Lower leg skin (tissue), 4 donors: ENCODE measurements at regions not wholly inside any gene's neighbourhood (a gene's known extent, or its start where the extent isn't known, plus 50 kb on each side); places are given as distances from the start of the nearest gene placed in this dataset.

Experiments
- DNase-seq, 2 donors: peaks; one replicate each; pipeline ENCODE4 v3.0.0-alpha.2; 2019; ENCODE audit warnings: low spot score in 2 of 2
- H3K4me3 ChIP-seq: fragments of 200-600 bp; sonication (generic); 2 replicates; pipeline ENCODE4 v1.5.1; 2017; ENCODE audit warnings: mild to moderate bottlenecking, low read depth; ENCODE audit not compliant: poor library complexity, severe bottlenecking
- CTCF ChIP-seq, 3 donors: fragments of 450-650 bp; IDR thresholded peaks; one replicate each; pipeline ENCODE4 v1.5.1; 2016; ENCODE audit warnings: antibody characterized with exemption in 3 of 3, mild to moderate bottlenecking in 3 of 3, moderate library complexity in 2 of 3
- POLR2A ChIP-seq, 2 donors: fragments of 450-650 bp; IDR thresholded peaks; one replicate each; pipeline ENCODE4 v1.6.1; 2016 to 2017; ENCODE audit warnings: antibody characterized with exemption in 2 of 2, mild to moderate bottlenecking in 1 of 2, moderate library complexity in 1 of 2
- WGBS, 2 donors: methylation state at CpG; one replicate each; pipeline ENCODE4 v1.1.5; 2018; 5-methylcytosine and 5-hydroxymethylcytosine counted together
- intact Hi-C: fragments of 100-400 bp; cut with DNase I; formaldehyde crosslinking; loops from one replicate; pipeline ENCODE4 v1.15.0; 2023; ENCODE audit warnings: low total_unique reads

- intact Hi-C loops: no loop called here
- H3K4me3 ChIP-seq: no peak overlapping the region
- no peak for TF ChIP-seq CTCF (IDR thresholded peaks at IDR 0.05)
- TF ChIP-seq POLR2A (IDR thresholded peaks at IDR 0.05): no peak
- DNase-seq: no peak
- 78 to 96% methylated on average over 9 of the region's 9 CpGs for WGBS, 2 donors
These were observed 315.0 kb upstream of the TFPI start for GRCh38 chr2:187869195-187869594.

GRCh38 chr2:187871506-187871905 is 317.3 kb upstream of the TFPI start:
- intact Hi-C loops: no loop called here
- TF ChIP-seq POLR2A (IDR thresholded peaks at IDR 0.05) (no peak), CTCF (IDR thresholded peaks at IDR 0.05) (no peak)
- WGBS, 2 donors: 88 to 91% methylated on average over 3 of the region's 3 CpGs
- DNase-seq: no peak
- no peak overlapping the region for H3K4me3 ChIP-seq

GRCh38 chr2:187873132-187873531 is 318.9 kb upstream of the TFPI start:
- 84 to 88% methylated on average over 2 of the region's 2 CpGs for WGBS, 2 donors
- intact Hi-C loops: no loop called here
- no peak for DNase-seq
- TF ChIP-seq CTCF (IDR thresholded peaks at IDR 0.05): no peak
- no peak for TF ChIP-seq POLR2A (IDR thresholded peaks at IDR 0.05)
- no peak overlapping the region for H3K4me3 ChIP-seq

GRCh38 chr2:187874786-187875185 is 320.6 kb upstream of the TFPI start:
- intact Hi-C loops: no loop called here
- no peak overlapping the region for H3K4me3 ChIP-seq
- 54 to 68% methylated on average over 2 of the region's 2 CpGs for WGBS, 2 donors
- TF ChIP-seq CTCF (IDR thresholded peaks at IDR 0.05): no peak
- TF ChIP-seq POLR2A (IDR thresholded peaks at IDR 0.05): no peak
- no peak for DNase-seq

GRCh38 chr2:187875261-187876141 is 321.3 kb upstream of the TFPI start:
- 64 to 73% methylated on average over 3 of the region's 3 CpGs for WGBS, 2 donors
- no peak overlapping the region for H3K4me3 ChIP-seq
- DNase-seq: no peak
- intact Hi-C loops: no loop called here
- TF ChIP-seq CTCF (IDR thresholded peaks at IDR 0.05) (no peak), POLR2A (IDR thresholded peaks at IDR 0.05) (no peak)

GRCh38 chr2:187876554-187876953 is 322.3 kb upstream of the TFPI start:
- intact Hi-C loops: no loop called here
- TF ChIP-seq CTCF (IDR thresholded peaks at IDR 0.05): no peak
- TF ChIP-seq POLR2A (IDR thresholded peaks at IDR 0.05): no peak
- no peak overlapping the region for H3K4me3 ChIP-seq
- no peak for DNase-seq
- 75 to 78% methylated on average over 5 of the region's 5 CpGs for WGBS, 2 donors
